ENCODE measurements at regions not wholly inside any gene's neighbourhood (a gene's known extent, or its start where the extent isn't known, plus 50 kb on each side); places are given as distances from the start of the nearest gene placed in this dataset.

DNA sequence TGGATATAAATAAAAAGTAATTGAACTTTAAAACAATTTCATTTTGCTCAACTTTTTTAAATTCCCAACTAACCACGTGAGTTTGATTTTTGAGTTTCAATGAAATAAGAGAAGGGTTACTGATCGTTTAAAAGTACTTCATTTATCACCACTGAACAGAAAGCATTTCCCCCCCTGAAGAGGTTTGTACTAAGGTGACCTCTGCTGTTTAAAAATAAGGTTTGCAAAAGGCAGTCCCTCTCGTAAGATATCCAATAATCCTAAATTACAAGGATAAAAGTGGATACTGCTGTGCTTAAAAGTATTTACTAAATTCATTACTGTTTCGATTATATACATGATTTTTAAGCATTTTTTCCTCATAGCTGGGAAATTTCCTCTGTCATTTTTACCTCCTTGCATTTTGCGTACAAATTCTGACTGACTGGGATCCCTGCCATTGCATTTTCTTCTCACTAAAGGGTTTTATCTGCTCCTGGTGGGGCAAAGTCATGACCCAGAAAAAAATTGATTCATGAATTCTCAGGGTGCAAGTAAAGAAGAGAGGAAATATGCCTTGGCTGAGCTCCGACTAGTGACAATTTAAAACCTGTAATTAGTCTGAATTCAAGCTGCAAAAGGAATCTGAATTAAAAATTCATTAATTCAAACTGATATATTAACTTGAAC is 463.8 kb downstream of the PRKD1 start:
- H3K4me3 ChIP-seq, result no peak overlapping the region
- H3K27me3 ChIP-seq (ENCODE audit: low read depth), result no peaks in the 10 kb centered on the region
- no peak for DNase-seq
- no peaks in the 10 kb centered on the region for H3K4me1 ChIP-seq
- no peaks in the 10 kb centered on the region for H3K9me3 ChIP-seq (replicated peaks)
- TF ChIP-seq, protein P1, sequence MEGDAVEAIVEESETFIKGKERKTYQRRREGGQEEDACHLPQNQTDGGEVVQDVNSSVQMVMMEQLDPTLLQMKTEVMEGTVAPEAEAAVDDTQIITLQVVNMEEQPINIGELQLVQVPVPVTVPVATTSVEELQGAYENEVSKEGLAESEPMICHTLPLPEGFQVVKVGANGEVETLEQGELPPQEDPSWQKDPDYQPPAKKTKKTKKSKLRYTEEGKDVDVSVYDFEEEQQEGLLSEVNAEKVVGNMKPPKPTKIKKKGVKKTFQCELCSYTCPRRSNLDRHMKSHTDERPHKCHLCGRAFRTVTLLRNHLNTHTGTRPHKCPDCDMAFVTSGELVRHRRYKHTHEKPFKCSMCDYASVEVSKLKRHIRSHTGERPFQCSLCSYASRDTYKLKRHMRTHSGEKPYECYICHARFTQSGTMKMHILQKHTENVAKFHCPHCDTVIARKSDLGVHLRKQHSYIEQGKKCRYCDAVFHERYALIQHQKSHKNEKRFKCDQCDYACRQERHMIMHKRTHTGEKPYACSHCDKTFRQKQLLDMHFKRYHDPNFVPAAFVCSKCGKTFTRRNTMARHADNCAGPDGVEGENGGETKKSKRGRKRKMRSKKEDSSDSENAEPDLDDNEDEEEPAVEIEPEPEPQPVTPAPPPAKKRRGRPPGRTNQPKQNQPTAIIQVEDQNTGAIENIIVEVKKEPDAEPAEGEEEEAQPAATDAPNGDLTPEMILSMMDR (IDR thresholded peaks at IDR 0.05; ENCODE audit: borderline replicate concordance), result no peak
- H3K36me3 ChIP-seq, result no peaks in the 10 kb centered on the region
- intact Hi-C loops (cut with micrococcal nuclease), result no loop called here
- H3K27ac ChIP-seq (replicated peaks), result no peak overlapping the region

GRCh38 chr14:29465095-29465494 is 462.6 kb downstream of the PRKD1 start:
- TF ChIP-seq, protein P1 (IDR thresholded peaks at IDR 0.05; ENCODE audit: borderline replicate concordance), result no peak
- Histone ChIP-seq H3K4me3 (no peak overlapping the region), H3K9me3 (replicated peaks) (no peaks in the 10 kb centered on the region), H3K36me3 (no peaks in the 10 kb centered on the region), H3K27ac (replicated peaks) (no peak overlapping the region), H3K4me1 (no peaks in the 10 kb centered on the region), H3K27me3 (ENCODE audit: low read depth) (no peaks in the 10 kb centered on the region)
- intact Hi-C loops (cut with micrococcal nuclease), result no loop called here
- no peak for DNase-seq

DNA sequence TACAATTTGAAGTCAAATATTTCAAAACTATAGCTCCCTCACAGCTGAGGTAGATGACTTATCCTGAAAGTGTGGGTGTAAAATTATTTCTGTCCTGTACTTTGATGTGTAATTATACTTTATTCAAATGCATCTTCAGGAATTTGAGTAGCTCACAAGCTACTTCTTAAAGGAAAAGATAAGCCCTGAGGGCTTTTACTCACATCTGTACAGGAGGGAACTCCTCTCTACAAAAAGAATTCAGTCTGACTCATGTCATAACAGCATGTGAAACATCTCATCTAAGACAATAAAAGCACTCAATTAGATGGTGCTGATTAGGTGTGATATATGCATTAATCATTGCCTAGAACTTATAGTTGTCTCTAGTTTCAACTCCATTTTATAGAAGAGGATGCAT is 452.0 kb downstream of the PRKD1 start:
- H3K4me3 ChIP-seq, result no peak overlapping the region

GRCh38 chr14:29486132-29486531 is 441.5 kb downstream of the PRKD1 start:
- no peak for DNase-seq
- Histone ChIP-seq H3K36me3 (no peaks in the 10 kb centered on the region), H3K27me3 (ENCODE audit: low read depth) (no peaks in the 10 kb centered on the region), H3K4me1 (no peaks in the 10 kb centered on the region), H3K9me3 (replicated peaks) (peaks cover 9% of the 10 kb centered on the region), H3K4me3 (no peak overlapping the region), H3K27ac (replicated peaks) (no peak overlapping the region)
- TF ChIP-seq, protein P1 (IDR thresholded peaks at IDR 0.05; ENCODE audit: borderline replicate concordance), result no peak
- intact Hi-C loops (cut with micrococcal nuclease), result no loop called here

More for the DNA sequence above, 452.0 kb downstream of the PRKD1 start:
- Histone ChIP-seq H3K4me1 (no peaks in the 10 kb centered on the region), H3K36me3 (no peaks in the 10 kb centered on the region), H3K27ac (replicated peaks) (no peak overlapping the region), H3K27me3 (ENCODE audit: low read depth) (no peaks in the 10 kb centered on the region), H3K9me3 (replicated peaks) (peaks cover 22% of the 10 kb centered on the region)
- TF ChIP-seq, protein P1 (IDR thresholded peaks at IDR 0.05; ENCODE audit: borderline replicate concordance), result no peak
- intact Hi-C loops (cut with micrococcal nuclease), result no loop called here
- no peak for DNase-seq

DNA sequence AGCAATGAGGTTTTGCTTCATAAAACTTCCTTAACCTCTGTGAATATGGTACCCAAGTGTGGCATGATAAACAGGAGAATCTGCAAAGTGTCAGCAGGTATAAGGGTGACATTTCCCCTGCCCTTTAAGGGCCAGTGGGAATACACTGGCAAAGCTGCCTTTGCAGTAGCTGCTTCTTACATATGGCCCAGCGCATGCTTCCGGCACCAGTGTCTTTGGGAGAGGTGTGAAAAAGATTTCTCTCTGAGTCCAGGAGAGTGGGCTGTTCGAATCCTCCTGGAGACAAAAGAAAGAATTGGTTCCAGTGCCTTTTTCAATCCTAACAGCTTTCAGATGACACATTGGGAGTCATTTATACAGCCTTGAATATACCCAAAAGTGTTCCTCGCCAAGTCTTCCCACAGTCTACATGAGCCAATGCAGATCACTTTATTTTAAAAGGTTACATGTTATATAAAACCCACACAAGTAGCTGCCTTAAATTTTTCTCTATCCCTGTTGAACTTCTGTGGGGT is 437.7 kb downstream of the PRKD1 start:
- TF ChIP-seq, protein P1 (IDR thresholded peaks at IDR 0.05; ENCODE audit: borderline replicate concordance), result no peak
- intact Hi-C loops (cut with micrococcal nuclease), result no loop called here
- Histone ChIP-seq H3K4me3 (no peak overlapping the region), H3K27ac (replicated peaks) (no peak overlapping the region), H3K27me3 (ENCODE audit: low read depth) (no peaks in the 10 kb centered on the region), H3K9me3 (replicated peaks) (peaks cover 4% of the 10 kb centered on the region), H3K4me1 (no peaks in the 10 kb centered on the region), H3K36me3 (no peaks in the 10 kb centered on the region)
- no peak for DNase-seq
